ENCODE measurements at regions not wholly inside any gene's neighbourhood (a gene's known extent, or its start where the extent isn't known, plus 50 kb on each side); places are given as distances from the start of the nearest gene placed in this dataset.

DNA sequence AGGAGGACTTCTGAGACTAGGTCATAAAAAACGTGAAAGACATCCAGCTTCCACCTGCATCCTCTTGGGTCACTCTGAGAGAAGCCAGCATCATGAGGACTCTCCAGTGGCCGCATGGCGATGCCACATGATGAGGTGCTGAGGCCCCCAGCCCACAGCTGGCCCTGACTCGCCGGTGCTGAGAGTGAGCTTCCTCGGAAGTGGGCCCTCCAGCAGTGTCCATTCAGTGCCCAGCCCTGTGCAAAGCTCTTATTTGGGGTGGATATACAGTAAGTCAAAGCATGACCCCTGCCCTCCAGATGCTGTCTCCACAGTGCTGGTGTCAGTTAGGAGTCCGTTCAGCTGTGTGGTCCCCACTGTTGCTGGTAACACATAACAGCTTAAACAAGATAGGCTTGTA is 93.6 kb upstream of the CHST15 start:
- TF ChIP-seq, protein P1, sequence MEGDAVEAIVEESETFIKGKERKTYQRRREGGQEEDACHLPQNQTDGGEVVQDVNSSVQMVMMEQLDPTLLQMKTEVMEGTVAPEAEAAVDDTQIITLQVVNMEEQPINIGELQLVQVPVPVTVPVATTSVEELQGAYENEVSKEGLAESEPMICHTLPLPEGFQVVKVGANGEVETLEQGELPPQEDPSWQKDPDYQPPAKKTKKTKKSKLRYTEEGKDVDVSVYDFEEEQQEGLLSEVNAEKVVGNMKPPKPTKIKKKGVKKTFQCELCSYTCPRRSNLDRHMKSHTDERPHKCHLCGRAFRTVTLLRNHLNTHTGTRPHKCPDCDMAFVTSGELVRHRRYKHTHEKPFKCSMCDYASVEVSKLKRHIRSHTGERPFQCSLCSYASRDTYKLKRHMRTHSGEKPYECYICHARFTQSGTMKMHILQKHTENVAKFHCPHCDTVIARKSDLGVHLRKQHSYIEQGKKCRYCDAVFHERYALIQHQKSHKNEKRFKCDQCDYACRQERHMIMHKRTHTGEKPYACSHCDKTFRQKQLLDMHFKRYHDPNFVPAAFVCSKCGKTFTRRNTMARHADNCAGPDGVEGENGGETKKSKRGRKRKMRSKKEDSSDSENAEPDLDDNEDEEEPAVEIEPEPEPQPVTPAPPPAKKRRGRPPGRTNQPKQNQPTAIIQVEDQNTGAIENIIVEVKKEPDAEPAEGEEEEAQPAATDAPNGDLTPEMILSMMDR (optimal IDR thresholded peaks at IDR 0.05 in 1 of 3, IDR thresholded peaks at IDR 0.05 in 1 of 3, conservative IDR thresholded peaks at IDR 0.05 in 1 of 3; ENCODE audit: extremely low read depth in 1 of 3, insufficient read depth in 2 of 3, low read length in 3 of 3), result no peak
- TF ChIP-seq EZH2 (IDR thresholded peaks at IDR 0.05; ENCODE audit: low read length), result no peak
